22Rv1 (cell line): ENCODE measurements at regions not wholly inside any gene's neighbourhood (a gene's known extent, or its start where the extent isn't known, plus 50 kb on each side); places are given as distances from the start of the nearest gene placed in this dataset.

Experiments
- CTCF ChIP-seq: fragments of 450-650 bp; IDR thresholded peaks from 2 replicates; pipeline ENCODE4 v1.5.1; 2017; ENCODE audit warnings: mild to moderate bottlenecking
- ZFX ChIP-seq: fragments of 450-650 bp; IDR thresholded peaks from 2 replicates; pipeline ENCODE4 v1.6.1; 2017; ENCODE audit warnings: antibody characterized with exemption, borderline replicate concordance

GRCh38 chr17:63139356-63139755 is 173.3 kb downstream of the TANC2 start:
- TF ChIP-seq CTCF (no peak), ZFX (no peak)
